WTC11 (cell line): ENCODE measurements at regions not wholly inside any gene's neighbourhood (a gene's known extent, or its start where the extent isn't known, plus 50 kb on each side); places are given as distances from the start of the nearest gene placed in this dataset.

Experiments
- ATAC-seq: fragments of 200-7000 bp; cut with Tn5 transposase; 2 replicates; pipeline ENCODE4 v1.10.0; 2021; ENCODE audit warnings: mild to moderate bottlenecking, moderate library complexity
- CTCF ChIA-PET: fragments of 300-600 bp; sonication (Branson Sonifier 250); formaldehyde crosslinking; loops from one replicate; lab custom pipeline; 2021; ENCODE audit warnings: antibody characterized with exemption; lab: Charles Lee
- POLR2A ChIA-PET: fragments of 350-600 bp; sonication (Branson Sonifier 250); formaldehyde crosslinking; loops from one replicate; lab custom pipeline; 2021; ENCODE audit warnings: antibody characterized with exemption; lab: Charles Lee
- DNase-seq: peaks from one replicate; pipeline ENCODE4 v3.0.0; 2021; ENCODE audit warnings: low spot score
- H3K27ac Mint-ChIP-seq: 2 replicates; pipeline ENCODE4 v1.8.0; 2021; ENCODE audit warnings: mixed read lengths
- H3K27me3 Mint-ChIP-seq: 2 replicates; pipeline ENCODE4 v1.8.0; 2021; ENCODE audit warnings: low read depth, mild to moderate bottlenecking, moderate library complexity, mixed read lengths
- H3K36me3 Mint-ChIP-seq: 2 replicates; pipeline ENCODE4 v1.8.0; 2021; ENCODE audit warnings: mixed read lengths
- H3K4me1 Mint-ChIP-seq: 2 replicates; pipeline ENCODE4 v1.8.0; 2022; ENCODE audit warnings: mixed read lengths
- H3K4me3 Mint-ChIP-seq: 2 replicates; pipeline ENCODE4 v1.8.0; 2021; ENCODE audit warnings: mild to moderate bottlenecking, moderate library complexity, mixed read lengths
- H3K9me3 Mint-ChIP-seq: 2 replicates; pipeline ENCODE4 v1.8.0; 2021; ENCODE audit warnings: mixed read lengths
- ATF2 ChIP-seq: sonication (generic); formaldehyde crosslinking; IDR thresholded peaks from 2 replicates; pipeline ENCODE4 v1.8.1; 2022; ENCODE audit warnings: low read depth, missing genetic modification reagents, borderline replicate concordance
- ATF3 ChIP-seq: sonication (generic); formaldehyde crosslinking; conservative IDR thresholded peaks from 2 replicates; pipeline ENCODE4 v1.8.1; 2022; ENCODE audit warnings: mild to moderate bottlenecking, missing genetic modification reagents
- E2F1 ChIP-seq: sonication (generic); formaldehyde crosslinking; IDR thresholded peaks from 2 replicates; pipeline ENCODE4 v1.8.0; 2022; ENCODE audit warnings: mild to moderate bottlenecking, missing genetic modification reagents
- ELF4 ChIP-seq: sonication (generic); formaldehyde crosslinking; IDR thresholded peaks from 2 replicates; pipeline ENCODE4 v1.8.1; 2022; ENCODE audit warnings: low read depth, mild to moderate bottlenecking, moderate library complexity, missing genetic modification reagents
- FOXJ3 ChIP-seq: sonication (generic); formaldehyde crosslinking; IDR thresholded peaks from 2 replicates; pipeline ENCODE4 v1.9.0; 2021; ENCODE audit warnings: missing genetic modification reagents, mild to moderate bottlenecking, borderline replicate concordance
- IRF2 ChIP-seq: sonication (generic); formaldehyde crosslinking; IDR thresholded peaks from 2 replicates; pipeline ENCODE4 v1.8.0; 2022; ENCODE audit warnings: low read depth, missing genetic modification reagents, borderline replicate concordance
- JAZF1 ChIP-seq: fragments of 250-450 bp; sonication (Bioruptor Pico); IDR thresholded peaks from 2 replicates; pipeline ENCODE4 v1.9.0; 2021; ENCODE audit warnings: moderate library complexity, mild to moderate bottlenecking, inconsistent platforms
- NFATC4 ChIP-seq: fragments of 250-450 bp; sonication (Bioruptor Pico); IDR thresholded peaks from 2 replicates; pipeline ENCODE4 v1.9.0; 2021; ENCODE audit warnings: mild to moderate bottlenecking
- NFE2L1 ChIP-seq: sonication (generic); formaldehyde crosslinking; IDR thresholded peaks from 2 replicates; pipeline ENCODE4 v1.8.1; 2023; ENCODE audit warnings: missing genetic modification reagents
- PREB ChIP-seq: sonication (generic); formaldehyde crosslinking; IDR thresholded peaks from 2 replicates; pipeline ENCODE4 v1.8.1; 2022; ENCODE audit warnings: mild to moderate bottlenecking, missing genetic modification reagents, moderate library complexity, borderline replicate concordance
- SMAD4 ChIP-seq: sonication (generic); formaldehyde crosslinking; IDR thresholded peaks from 2 replicates; pipeline ENCODE4 v1.8.0; 2022; ENCODE audit warnings: mild to moderate bottlenecking, missing genetic modification reagents
- ZNF219 ChIP-seq: sonication (generic); formaldehyde crosslinking; IDR thresholded peaks from 2 replicates; pipeline ENCODE4 v1.8.0; 2023; ENCODE audit warnings: missing genetic modification reagents, mild to moderate bottlenecking, borderline replicate concordance
- ZNF423 ChIP-seq: fragments of 250-450 bp; sonication (Bioruptor Pico); IDR thresholded peaks from 2 replicates; pipeline ENCODE4 v2.1.2; 2022; ENCODE audit warnings: mild to moderate bottlenecking, moderate library complexity
- TF ChIP-seq, protein P1 (sequence below): fragments of 250-450 bp; sonication (Bioruptor Pico); IDR thresholded peaks from 2 replicates; pipeline ENCODE4 v1.9.0; 2021; ENCODE audit warnings: mild to moderate bottlenecking
- TF ChIP-seq, protein P2 (sequence below): fragments of 250-450 bp; sonication (Bioruptor Pico); IDR thresholded peaks from 2 replicates; pipeline ENCODE4 v2.1.2; 2022; ENCODE audit warnings: mild to moderate bottlenecking, moderate library complexity

GRCh38 chr20:6919792-6920468 lies 152.4 kb downstream of the BMP2 start:
- Mint-ChIP-seq H3K27ac (no peak overlapping the region), H3K4me1 (peaks cover 24% of the 10 kb centered on the region), H3K36me3 (no peaks in the 10 kb centered on the region), H3K4me3 (no peak overlapping the region), H3K27me3 (no peaks in the 10 kb centered on the region), H3K9me3 (peaks cover 6% of the 10 kb centered on the region)
- ChIA-PET POLR2A (interaction anchor here (0.7 kb wide), 1 partner anchor 107 kb away, joined by 4 read pairs; no protein-coding TSS in a partner anchor), CTCF (interaction anchor here (0.8 to 0.9 kb wide), 2 partner anchors 90 to 154 kb away, joined by 3 read pairs; no protein-coding TSS in a partner anchor)
- TF ChIP-seq ELF4 (no peak), ZNF219 (no peak), SMAD4 (CRISPR knock-in tag) (no peak), NFATC4 (CRISPR knock-in tag) (no peak), JAZF1 (CRISPR knock-in tag) (no peak), FOXJ3 (CRISPR knock-in tag) (no peak)
- TF ChIP-seq, protein P1, sequence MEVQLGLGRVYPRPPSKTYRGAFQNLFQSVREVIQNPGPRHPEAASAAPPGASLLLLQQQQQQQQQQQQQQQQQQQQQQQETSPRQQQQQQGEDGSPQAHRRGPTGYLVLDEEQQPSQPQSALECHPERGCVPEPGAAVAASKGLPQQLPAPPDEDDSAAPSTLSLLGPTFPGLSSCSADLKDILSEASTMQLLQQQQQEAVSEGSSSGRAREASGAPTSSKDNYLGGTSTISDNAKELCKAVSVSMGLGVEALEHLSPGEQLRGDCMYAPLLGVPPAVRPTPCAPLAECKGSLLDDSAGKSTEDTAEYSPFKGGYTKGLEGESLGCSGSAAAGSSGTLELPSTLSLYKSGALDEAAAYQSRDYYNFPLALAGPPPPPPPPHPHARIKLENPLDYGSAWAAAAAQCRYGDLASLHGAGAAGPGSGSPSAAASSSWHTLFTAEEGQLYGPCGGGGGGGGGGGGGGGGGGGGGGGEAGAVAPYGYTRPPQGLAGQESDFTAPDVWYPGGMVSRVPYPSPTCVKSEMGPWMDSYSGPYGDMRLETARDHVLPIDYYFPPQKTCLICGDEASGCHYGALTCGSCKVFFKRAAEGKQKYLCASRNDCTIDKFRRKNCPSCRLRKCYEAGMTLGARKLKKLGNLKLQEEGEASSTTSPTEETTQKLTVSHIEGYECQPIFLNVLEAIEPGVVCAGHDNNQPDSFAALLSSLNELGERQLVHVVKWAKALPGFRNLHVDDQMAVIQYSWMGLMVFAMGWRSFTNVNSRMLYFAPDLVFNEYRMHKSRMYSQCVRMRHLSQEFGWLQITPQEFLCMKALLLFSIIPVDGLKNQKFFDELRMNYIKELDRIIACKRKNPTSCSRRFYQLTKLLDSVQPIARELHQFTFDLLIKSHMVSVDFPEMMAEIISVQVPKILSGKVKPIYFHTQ (CRISPR knock-in tag) = no peak
- TF ChIP-seq, protein P2, sequence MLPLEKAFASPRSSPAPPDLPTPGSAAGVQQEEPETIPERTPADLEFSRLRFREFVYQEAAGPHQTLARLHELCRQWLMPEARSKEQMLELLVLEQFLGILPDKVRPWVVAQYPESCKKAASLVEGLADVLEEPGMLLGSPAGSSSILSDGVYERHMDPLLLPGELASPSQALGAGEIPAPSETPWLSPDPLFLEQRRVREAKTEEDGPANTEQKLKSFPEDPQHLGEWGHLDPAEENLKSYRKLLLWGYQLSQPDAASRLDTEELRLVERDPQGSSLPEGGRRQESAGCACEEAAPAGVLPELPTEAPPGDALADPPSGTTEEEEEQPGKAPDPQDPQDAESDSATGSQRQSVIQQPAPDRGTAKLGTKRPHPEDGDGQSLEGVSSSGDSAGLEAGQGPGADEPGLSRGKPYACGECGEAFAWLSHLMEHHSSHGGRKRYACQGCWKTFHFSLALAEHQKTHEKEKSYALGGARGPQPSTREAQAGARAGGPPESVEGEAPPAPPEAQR (CRISPR knock-in tag) = no peak
- DNase-seq (no peak), ATAC-seq (no peak)

DNA sequence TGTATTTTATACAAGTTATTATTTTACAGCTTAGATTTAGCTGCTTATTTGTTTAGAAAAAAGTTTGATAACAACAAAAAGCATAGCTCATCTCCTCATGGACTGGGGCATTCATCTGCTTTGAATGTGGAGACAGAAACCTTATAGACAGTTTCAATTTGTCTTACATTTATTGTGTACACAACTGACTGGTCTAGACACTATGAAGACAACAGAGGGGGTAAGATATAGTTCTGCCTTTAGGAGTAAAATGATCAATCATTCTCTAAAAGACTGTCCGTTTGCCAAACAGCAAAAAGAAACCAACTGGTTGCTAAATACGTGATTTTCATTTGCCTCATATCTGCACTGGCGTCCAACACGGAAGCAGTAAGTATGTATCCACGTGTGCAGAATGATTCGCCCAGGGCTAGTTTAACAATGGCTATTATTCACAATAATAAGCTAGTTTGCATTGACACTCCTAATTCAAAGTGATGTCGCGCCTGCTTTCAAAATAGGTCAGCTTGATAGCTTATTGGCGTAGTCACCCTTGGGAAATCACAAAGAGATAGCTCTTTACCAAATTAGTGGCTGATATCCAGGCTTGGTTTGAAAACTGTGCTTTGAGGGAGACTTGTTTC lies 153.6 kb downstream of the BMP2 start:
- DNase-seq (no peak), ATAC-seq (no peak)
- H3K4me1 Mint-ChIP-seq = peaks cover 12% of the 10 kb centered on the region
- CTCF ChIA-PET = interaction anchor here (0.8 to 1.2 kb wide), 2 partner anchors 155 to 177 kb away, joined by 3 read pairs; no protein-coding TSS in a partner anchor
- H3K9me3 Mint-ChIP-seq = peaks cover 6% of the 10 kb centered on the region
- no peaks in the 10 kb centered on the region for H3K36me3 Mint-ChIP-seq
- POLR2A ChIA-PET = no interaction called here
- no peak overlapping the region for H3K27ac Mint-ChIP-seq
- TF ChIP-seq ATF3 = no peak
- TF ChIP-seq E2F1 (CRISPR knock-in tag) = no peak
- TF ChIP-seq ATF2 (CRISPR knock-in tag) = no peak
- no peak for TF ChIP-seq IRF2 (CRISPR knock-in tag)
- TF ChIP-seq ZNF423 (CRISPR knock-in tag) = no peak
- no peak for TF ChIP-seq NFE2L1 (CRISPR knock-in tag)
- no peak for TF ChIP-seq PREB (CRISPR knock-in tag)
- no peak for TF ChIP-seq JAZF1 (CRISPR knock-in tag)
- H3K4me3 Mint-ChIP-seq = no peak overlapping the region
- H3K27me3 Mint-ChIP-seq = no peaks in the 10 kb centered on the region
